CD4-positive, alpha-beta T cell (primary cell): ENCODE measurements at regions not wholly inside any gene's neighbourhood (a gene's known extent, or its start where the extent isn't known, plus 50 kb on each side); places are given as distances from the start of the nearest gene placed in this dataset.

Experiments
- ATAC-seq: fragments of 200-7000 bp; cut with Tn5 transposase; one replicate; pipeline ENCODE4 v1.10.0; 2022; ENCODE audit warnings: mild to moderate bottlenecking; ENCODE audit not compliant: poor library complexity
- CTCF ChIA-PET: fragments of 350-600 bp; sonication (Branson Sonifier 250); formaldehyde crosslinking; loops from one replicate; lab custom pipeline; 2021; ENCODE audit warnings: antibody characterized with exemption, inconsistent platforms; lab: Charles Lee
- POLR2A ChIA-PET: fragments of 350-600 bp; sonication (Branson Sonifier 250); formaldehyde crosslinking; loops from one replicate; lab custom pipeline; 2021; ENCODE audit warnings: antibody characterized with exemption, inconsistent platforms; lab: Charles Lee
- DNase-seq, 14 experiments: peaks; one replicate each; pipeline ENCODE4 v3.0.0-alpha.2; 2013 to 2020; ENCODE audit warnings: mixed read lengths in 2 of 14
- H3K27ac ChIP-seq, 2 donors: one replicate each; pipeline versions ENCODE4 v1.5.1 to v1.7.0; 2013; ENCODE audit warnings: low read length in 2 of 2, low read depth in 1 of 2, mild to moderate bottlenecking in 1 of 2
- H3K27me3 ChIP-seq, 2 experiments: 1 replicate in 1 of 2; 2 replicates in 1 of 2; pipeline versions ENCODE4 v1.6.1 to v1.7.0; 2013; ENCODE audit warnings: low read length in 2 of 2, control low read depth in 1 of 2, mild to moderate bottlenecking in 1 of 2, moderate library complexity in 1 of 2; ENCODE audit not compliant: insufficient read depth in 2 of 2, control insufficient read depth in 1 of 2
- H3K36me3 ChIP-seq: one replicate; pipeline ENCODE4 v1.6.1; 2013; ENCODE audit warnings: low read length, control low read depth; ENCODE audit not compliant: insufficient read depth
- H3K4me1 ChIP-seq: one replicate; pipeline ENCODE4 v1.6.1; 2013; ENCODE audit warnings: low read length, control low read depth; ENCODE audit not compliant: insufficient read depth
- H3K4me3 ChIP-seq: one replicate; pipeline ENCODE4 v1.5.1; 2013; ENCODE audit warnings: mild to moderate bottlenecking, low read length, moderate library complexity
- H3K9me3 ChIP-seq, 2 experiments: 1 replicate in 1 of 2; 2 replicates in 1 of 2; pipeline versions ENCODE4 v1.6.1 to v1.7.0; 2013; ENCODE audit warnings: low read length in 2 of 2, mild to moderate bottlenecking in 2 of 2, control low read depth in 1 of 2, moderate library complexity in 1 of 2; ENCODE audit not compliant: control insufficient read depth in 1 of 2, insufficient read depth in 1 of 2
- H3K27ac Mint-ChIP-seq: one replicate; pipeline ENCODE4 v1.8.0; 2020; ENCODE audit warnings: mixed read lengths
- H3K27me3 Mint-ChIP-seq: one replicate; pipeline ENCODE4 v1.8.0; 2021; ENCODE audit warnings: mixed read lengths
- H3K36me3 Mint-ChIP-seq: one replicate; pipeline ENCODE4 v1.8.0; 2021; ENCODE audit warnings: low read depth, mixed read lengths
- H3K4me1 Mint-ChIP-seq: one replicate; pipeline ENCODE4 v1.8.0; 2021; ENCODE audit warnings: low read depth, mixed read lengths
- H3K4me3 Mint-ChIP-seq: one replicate; pipeline ENCODE4 v1.8.0; 2020; ENCODE audit warnings: mild to moderate bottlenecking, mixed read lengths
- H3K9me3 Mint-ChIP-seq: one replicate; pipeline ENCODE4 v1.8.0; 2020; ENCODE audit warnings: mixed read lengths
- CTCF ChIP-seq: fragments of 200-600 bp; IDR thresholded peaks from one replicate; pipeline ENCODE4 v1.8.0; 2022; ENCODE audit warnings: antibody characterized with exemption, mild to moderate bottlenecking
- intact Hi-C, 2 experiments: fragments of 100-400 bp; cut with DNase I in 1 of 2; cut with micrococcal nuclease in 1 of 2; formaldehyde crosslinking; loops; one replicate each; pipeline versions ENCODE4 v1.15.1 to v1.9.0; 2023 to 2025; cut with DNase I, micrococcal nuclease

GRCh38 chr12:114201794-114202193 is 204.2 kb downstream of the TBX5 start:
- DNase-seq (no peak), ATAC-seq (no peak)
- Histone ChIP-seq H3K36me3 (no peaks in the 10 kb centered on the region), H3K4me1 (no peaks in the 10 kb centered on the region), H3K27ac (no peak overlapping the region), H3K27me3 (no peaks in the 10 kb centered on the region), H3K9me3 (peaks cover 0 to 5% of the 10 kb centered on the region in 2 experiments), H3K4me3 (no peak overlapping the region)
- Mint-ChIP-seq H3K4me3 (no peak overlapping the region), H3K27me3 (no peaks in the 10 kb centered on the region), H3K27ac (no peak overlapping the region), H3K9me3 (peaks cover 2% of the 10 kb centered on the region), H3K4me1 (no peaks in the 10 kb centered on the region), H3K36me3 (no peaks in the 10 kb centered on the region)
- no peak for TF ChIP-seq CTCF
- intact Hi-C loops, result no loop called here
- ChIA-PET CTCF (no interaction called here), POLR2A (no interaction called here)

- no peak for TF ChIP-seq CTCF
- H3K4me1 Mint-ChIP-seq, result no peaks in the 10 kb centered on the region
- H3K27ac ChIP-seq, result no peak overlapping the region
- H3K4me1 ChIP-seq, result no peaks in the 10 kb centered on the region
- no peak overlapping the region for H3K27ac Mint-ChIP-seq
- no peak for DNase-seq
- intact Hi-C loops, result no loop called here
- H3K9me3 ChIP-seq, result peaks cover 0 to 5% of the 10 kb centered on the region in 2 experiments
- POLR2A ChIA-PET, result no interaction called here
- no peaks in the 10 kb centered on the region for H3K36me3 Mint-ChIP-seq
- H3K27me3 ChIP-seq, result peaks cover 0 to 2% of the 10 kb centered on the region in 2 experiments
- no peaks in the 10 kb centered on the region for H3K36me3 ChIP-seq
- H3K9me3 Mint-ChIP-seq, result peaks cover 6% of the 10 kb centered on the region
- H3K27me3 Mint-ChIP-seq, result peaks cover 6% of the 10 kb centered on the region
- CTCF ChIA-PET, result no interaction called here
- no peak overlapping the region for H3K4me3 ChIP-seq
- H3K4me3 Mint-ChIP-seq, result no peak overlapping the region
- no peak for ATAC-seq
Measured at GRCh38 chr12:114194956-114195355, 211.0 kb downstream of the TBX5 start.

- DNase-seq (no peak), ATAC-seq (no peak)
- ChIA-PET CTCF (no interaction called here), POLR2A (no interaction called here)
- intact Hi-C loops, result no loop called here
- Histone ChIP-seq H3K36me3 (no peaks in the 10 kb centered on the region), H3K9me3 (peaks cover 0 to 5% of the 10 kb centered on the region in 2 experiments), H3K27me3 (peaks cover 0 to 2% of the 10 kb centered on the region in 2 experiments), H3K4me1 (no peaks in the 10 kb centered on the region), H3K4me3 (no peak overlapping the region), H3K27ac (no peak overlapping the region)
- no peak overlapping the region for H3K4me3 Mint-ChIP-seq
- peaks cover 6% of the 10 kb centered on the region for H3K9me3 Mint-ChIP-seq
- TF ChIP-seq CTCF, result no peak
- no peaks in the 10 kb centered on the region for H3K4me1 Mint-ChIP-seq
- peaks cover 6% of the 10 kb centered on the region for H3K27me3 Mint-ChIP-seq
- no peaks in the 10 kb centered on the region for H3K36me3 Mint-ChIP-seq
- H3K27ac Mint-ChIP-seq, result no peak overlapping the region
Measured at GRCh38 chr12:114194066-114194465, 211.9 kb downstream of the TBX5 start.
